ENCODE measurements at regions not wholly inside any gene's neighbourhood (a gene's known extent, or its start where the extent isn't known, plus 50 kb on each side); places are given as distances from the start of the nearest gene placed in this dataset.

DNA sequence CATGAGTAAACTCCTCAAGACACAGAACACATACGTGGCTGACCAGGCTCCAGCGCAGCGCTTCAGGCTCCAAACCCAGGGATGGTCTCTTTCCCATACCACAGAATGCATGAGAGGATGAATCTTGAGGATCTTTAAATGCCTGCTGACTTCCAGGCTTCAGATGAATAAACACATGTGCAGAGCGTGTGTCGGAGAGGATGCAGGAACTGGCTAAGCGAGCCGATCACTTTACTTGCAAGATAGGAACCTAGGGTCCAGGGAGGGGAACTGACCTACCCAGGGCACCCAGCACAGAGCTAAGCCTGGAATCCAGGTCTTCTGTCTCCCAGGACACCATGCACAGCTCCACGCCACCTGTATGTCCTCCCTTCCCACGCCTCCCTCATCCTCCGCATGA lies 209.8 kb downstream of the BCL11B start:
- H3K4me3 ChIP-seq (ENCODE audit: low read depth, low read length), result no peak overlapping the region
- DNase-seq (ENCODE audit: low read depth), result no peak
- no peak for TF ChIP-seq CTCF (IDR thresholded peaks at IDR 0.05; ENCODE audit: low read depth, low read length)
- TF ChIP-seq MYC (IDR thresholded peaks at IDR 0.05; ENCODE audit: low read depth, low read length), result no peak
- TF ChIP-seq, protein P1, sequence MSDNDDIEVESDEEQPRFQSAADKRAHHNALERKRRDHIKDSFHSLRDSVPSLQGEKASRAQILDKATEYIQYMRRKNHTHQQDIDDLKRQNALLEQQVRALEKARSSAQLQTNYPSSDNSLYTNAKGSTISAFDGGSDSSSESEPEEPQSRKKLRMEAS (IDR thresholded peaks at IDR 0.05; ENCODE audit: low read depth, low read length), result no peak
- no peak for TF ChIP-seq POLR2A (IDR thresholded peaks at IDR 0.05; ENCODE audit: extremely low read depth, insufficient read length)

- no peak for DNase-seq (ENCODE audit: low read depth)
- H3K4me3 ChIP-seq (ENCODE audit: low read depth, low read length), result no peak overlapping the region
- TF ChIP-seq, protein P1 (IDR thresholded peaks at IDR 0.05; ENCODE audit: low read depth, low read length), result no peak
- TF ChIP-seq MYC (IDR thresholded peaks at IDR 0.05; ENCODE audit: low read depth, low read length), result no peak
- no peak for TF ChIP-seq CTCF (IDR thresholded peaks at IDR 0.05; ENCODE audit: low read depth, low read length)
- no peak for TF ChIP-seq POLR2A (IDR thresholded peaks at IDR 0.05; ENCODE audit: extremely low read depth, insufficient read length)
These were observed 209.1 kb downstream of the BCL11B start for GRCh38 chr14:99062772-99063418.

DNA sequence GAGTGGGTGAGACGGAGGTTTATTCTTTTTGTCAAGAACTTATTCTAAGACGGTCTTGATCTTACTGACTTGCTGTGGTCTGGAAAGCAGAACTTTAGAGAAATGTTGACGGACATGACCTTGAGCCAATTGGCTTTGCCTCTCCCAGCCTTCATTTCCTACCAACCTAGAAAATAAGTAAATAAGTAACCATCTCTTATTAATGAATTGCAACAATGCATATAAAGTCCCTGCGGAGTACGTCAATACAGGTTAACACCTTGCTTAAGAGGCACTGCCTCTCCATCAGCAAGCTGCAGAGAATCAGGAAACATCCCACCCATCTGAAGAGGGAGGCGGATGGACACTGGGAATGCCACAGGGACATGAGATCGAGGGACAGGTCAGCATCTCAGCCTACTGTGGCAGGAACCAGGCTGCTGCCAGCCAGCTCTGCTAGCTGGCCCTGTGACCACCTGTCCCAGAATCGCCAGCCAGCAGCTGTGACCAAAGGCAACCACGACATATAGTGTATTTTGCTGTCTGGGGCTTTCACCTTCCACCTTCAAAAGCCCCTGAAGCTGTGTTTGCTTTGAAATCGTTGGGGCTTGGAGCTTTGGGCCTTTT lies 208.3 kb downstream of the BCL11B start:
- no peak for DNase-seq (ENCODE audit: low read depth)
- no peak for TF ChIP-seq MYC (IDR thresholded peaks at IDR 0.05; ENCODE audit: low read depth, low read length)
- TF ChIP-seq POLR2A (IDR thresholded peaks at IDR 0.05; ENCODE audit: extremely low read depth, insufficient read length), result no peak
- TF ChIP-seq CTCF (IDR thresholded peaks at IDR 0.05; ENCODE audit: low read depth, low read length), result no peak
- TF ChIP-seq, protein P1 (IDR thresholded peaks at IDR 0.05; ENCODE audit: low read depth, low read length), result no peak

DNA sequence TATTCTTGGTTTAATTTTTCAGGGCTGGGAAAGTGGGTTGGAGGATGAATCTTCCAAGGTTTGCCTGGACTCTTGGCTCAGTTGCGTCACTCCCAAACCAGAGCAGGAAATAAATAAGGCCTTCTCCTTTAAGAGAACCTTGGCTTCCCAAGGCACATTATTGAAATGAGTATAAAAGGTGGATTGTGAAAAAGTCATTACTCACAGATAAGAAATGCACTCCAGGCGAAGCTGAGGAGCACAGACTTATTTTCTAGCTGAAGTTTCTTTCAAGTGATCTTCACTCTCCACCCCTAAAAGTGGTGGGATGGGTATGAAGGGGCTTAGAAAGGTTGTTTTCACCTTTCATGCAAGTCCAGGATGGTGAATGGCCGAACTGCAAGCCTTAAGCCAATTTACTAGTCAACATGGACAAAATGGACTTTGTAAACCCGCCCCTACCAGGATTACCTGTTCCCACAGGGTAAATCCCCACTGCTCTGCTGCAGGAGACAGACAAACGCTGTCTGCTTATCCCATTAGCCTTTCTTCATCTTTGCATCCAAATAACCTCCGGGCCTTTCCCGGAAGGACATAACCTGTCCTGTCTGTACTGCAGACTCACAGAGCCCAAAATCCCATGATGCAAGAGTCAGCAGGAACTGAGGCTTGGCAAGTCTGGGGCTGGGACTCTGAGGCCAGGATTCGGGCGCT lies 207.6 kb downstream of the BCL11B start:
- no peak for TF ChIP-seq POLR2A (IDR thresholded peaks at IDR 0.05; ENCODE audit: extremely low read depth, insufficient read length)
- TF ChIP-seq, protein P1 (IDR thresholded peaks at IDR 0.05; ENCODE audit: low read depth, low read length), result no peak
- no peak for TF ChIP-seq MYC (IDR thresholded peaks at IDR 0.05; ENCODE audit: low read depth, low read length)
- no peak for TF ChIP-seq CTCF (IDR thresholded peaks at IDR 0.05; ENCODE audit: low read depth, low read length)
- DNase-seq (ENCODE audit: low read depth), result no peak
- H3K4me3 ChIP-seq (ENCODE audit: low read depth, low read length), result no peak overlapping the region

More for the DNA sequence above, 208.3 kb downstream of the BCL11B start:
- H3K4me3 ChIP-seq (ENCODE audit: low read depth, low read length), result no peak overlapping the region

DNA sequence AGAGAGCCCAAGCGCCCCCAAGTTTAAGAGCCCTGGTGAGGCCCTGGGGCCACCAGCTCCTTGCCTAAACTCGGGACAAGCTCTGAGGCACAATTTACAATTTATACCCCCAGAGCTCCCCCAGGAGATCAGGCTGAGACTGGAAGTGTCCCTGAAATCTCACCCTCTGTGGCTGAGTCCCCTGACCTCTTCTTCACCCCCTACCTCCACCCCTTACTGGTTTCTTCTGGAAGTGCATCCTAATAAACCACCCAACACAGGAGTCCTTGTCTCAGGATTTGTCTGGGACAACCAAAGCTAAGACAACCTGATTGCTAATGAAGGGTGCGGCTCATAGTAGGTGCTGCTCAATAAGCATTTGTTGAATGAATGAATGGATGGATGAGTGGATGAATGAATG lies 206.4 kb downstream of the BCL11B start:
- no peak overlapping the region for H3K4me3 ChIP-seq (ENCODE audit: low read depth, low read length)
- DNase-seq (ENCODE audit: low read depth), result no peak
- no peak for TF ChIP-seq MYC (IDR thresholded peaks at IDR 0.05; ENCODE audit: low read depth, low read length)

GRCh38 chr14:99066378-99066777 lies 205.6 kb downstream of the BCL11B start:
- TF ChIP-seq POLR2A (IDR thresholded peaks at IDR 0.05; ENCODE audit: extremely low read depth, insufficient read length) (no peak), CTCF (IDR thresholded peaks at IDR 0.05; ENCODE audit: low read depth, low read length) (no peak), MYC (IDR thresholded peaks at IDR 0.05; ENCODE audit: low read depth, low read length) (no peak)
- TF ChIP-seq, protein P1 (IDR thresholded peaks at IDR 0.05; ENCODE audit: low read depth, low read length), result no peak
- no peak overlapping the region for H3K4me3 ChIP-seq (ENCODE audit: low read depth, low read length)
- DNase-seq (ENCODE audit: low read depth), result no peak

Data from NB4 (cell line).